ENCODE measurements at regions not wholly inside any gene's neighbourhood (a gene's known extent, or its start where the extent isn't known, plus 50 kb on each side); places are given as distances from the start of the nearest gene placed in this dataset.
"Not testable (repeated sequence)": the region's sequence is repeated elsewhere in the genome, so short reads cannot be mapped to it uniquely, and the experiment has no call there.

GRCh38 chr20:53891306-53891894 lies 179.0 kb downstream of the BCAS1 start:
- no peak for DNase-seq (ENCODE audit: low read depth in 2 of 2)

GRCh38 chr20:53890443-53891305 lies 179.7 kb downstream of the BCAS1 start:
- no peak for DNase-seq (ENCODE audit: low read depth in 2 of 2)

- no peak for DNase-seq (ENCODE audit: low read depth in 2 of 2)
These were observed 180.8 kb downstream of the BCAS1 start for GRCh38 chr20:53889411-53890148.

GRCh38 chr20:53888951-53889350 lies 181.4 kb downstream of the BCAS1 start:
- DNase-seq (ENCODE audit: low read depth in 2 of 2), result no peak

- DNase-seq (ENCODE audit: low read depth in 2 of 2), result no peak
These were observed 181.9 kb downstream of the BCAS1 start for GRCh38 chr20:53888510-53888909.

- no peak for DNase-seq (ENCODE audit: low read depth in 2 of 2)
These were observed 182.4 kb downstream of the BCAS1 start for GRCh38 chr20:53887973-53888372.

- no peak for DNase-seq (ENCODE audit: low read depth in 2 of 2)
These were observed 185.4 kb downstream of the BCAS1 start for GRCh38 chr20:53884859-53885541.

GRCh38 chr20:53883098-53883911 lies 187.1 kb downstream of the BCAS1 start:
- peak; percentile 74 to 79 for DNase-seq (ENCODE audit: low read depth in 2 of 2)

GRCh38 chr20:53882438-53882986 lies 187.9 kb downstream of the BCAS1 start:
- DNase-seq (ENCODE audit: low read depth in 2 of 2), result not testable (repeated sequence)

GRCh38 chr20:53881362-53881761 lies 189.0 kb downstream of the BCAS1 start:
- no peak for DNase-seq (ENCODE audit: low read depth in 2 of 2)

- DNase-seq (ENCODE audit: low read depth in 2 of 2), result no peak
These were observed 190.2 kb downstream of the BCAS1 start for GRCh38 chr20:53880108-53880641.

- DNase-seq (ENCODE audit: low read depth in 2 of 2), result no peak
These were observed 191.2 kb downstream of the BCAS1 start for GRCh38 chr20:53879048-53879684.

- DNase-seq (ENCODE audit: low read depth in 2 of 2), result no peak
These were observed 191.9 kb downstream of the BCAS1 start for GRCh38 chr20:53878262-53879047.

GRCh38 chr20:53876956-53877355 lies 193.4 kb downstream of the BCAS1 start:
- no peak for DNase-seq (ENCODE audit: low read depth in 2 of 2)

GRCh38 chr20:53876470-53876869 lies 193.9 kb downstream of the BCAS1 start:
- no peak for DNase-seq (ENCODE audit: low read depth in 2 of 2)

GRCh38 chr20:53875452-53875851 lies 194.9 kb downstream of the BCAS1 start:
- no peak for DNase-seq (ENCODE audit: low read depth in 2 of 2)

GRCh38 chr20:53874706-53875105 lies 195.7 kb downstream of the BCAS1 start:
- DNase-seq (ENCODE audit: low read depth in 2 of 2), result no peak

GRCh38 chr20:53874104-53874503 lies 196.3 kb downstream of the BCAS1 start:
- DNase-seq (ENCODE audit: low read depth in 2 of 2), result no peak

GRCh38 chr20:53873230-53873604 lies 197.2 kb downstream of the BCAS1 start:
- DNase-seq (ENCODE audit: low read depth in 2 of 2), result no peak

Measured in fibroblast of skin of left quadriceps (primary cell).